GM19025 (cell line): ENCODE measurements at regions not wholly inside any gene's neighbourhood (a gene's known extent, or its start where the extent isn't known, plus 50 kb on each side); places are given as distances from the start of the nearest gene placed in this dataset.

Experiments used
- ATAC-seq: cut with Tn5 transposase; IDR thresholded peaks from one replicate; pipeline ENCODE4 v1.9.1; 2021; ENCODE audit warnings: mild to moderate bottlenecking, low read depth, moderate library complexity; ENCODE audit not compliant: unreplicated experiment

GRCh38 chr5:93186076-93186682, 394.8 kb downstream of the NR2F1-AS1 start:
- no peak for ATAC-seq

- no peak for ATAC-seq
Observed at GRCh38 chr5:93184041-93184440, 397.0 kb downstream of the NR2F1-AS1 start.

GRCh38 chr5:93179466-93179865, 401.6 kb downstream of the NR2F1-AS1 start:
- no peak for ATAC-seq

GRCh38 chr5:93174930-93175329, 406.1 kb downstream of the NR2F1-AS1 start:
- no peak for ATAC-seq

GRCh38 chr5:93165559-93165958, 415.5 kb downstream of the NR2F1-AS1 start:
- no peak for ATAC-seq

- no peak for ATAC-seq
Observed at GRCh38 chr5:93164690-93165089, 416.3 kb downstream of the NR2F1-AS1 start.

GRCh38 chr5:93163010-93163663, 417.9 kb downstream of the NR2F1-AS1 start:
- no peak for ATAC-seq

GRCh38 chr5:93161661-93162654, 419.1 kb downstream of the NR2F1-AS1 start:
- no peak for ATAC-seq

- ATAC-seq: no peak
Observed at GRCh38 chr5:93158841-93159240, 422.2 kb downstream of the NR2F1-AS1 start.

GRCh38 chr5:93156566-93156965, 424.5 kb downstream of the NR2F1-AS1 start:
- no peak for ATAC-seq

GRCh38 chr5:93154535-93154934, 426.5 kb downstream of the NR2F1-AS1 start:
- ATAC-seq: no peak

- no peak for ATAC-seq
Observed at GRCh38 chr5:93153461-93153860, 427.6 kb downstream of the NR2F1-AS1 start.

- no peak for ATAC-seq
Observed at GRCh38 chr5:93151896-93152295, 429.1 kb downstream of the NR2F1-AS1 start.

GRCh38 chr5:93151121-93151520, 429.9 kb downstream of the NR2F1-AS1 start:
- no peak for ATAC-seq

- ATAC-seq: no peak
Observed at GRCh38 chr5:93150311-93151012, 430.6 kb downstream of the NR2F1-AS1 start.

- no peak for ATAC-seq
Observed at GRCh38 chr5:93145767-93146166, 435.3 kb downstream of the NR2F1-AS1 start.

- no peak for ATAC-seq
Observed at GRCh38 chr5:93145019-93145418, 436.0 kb downstream of the NR2F1-AS1 start.

GRCh38 chr5:93141969-93142368, 439.1 kb downstream of the NR2F1-AS1 start:
- ATAC-seq: no peak

GRCh38 chr5:93130624-93131490, 450.2 kb downstream of the NR2F1-AS1 start:
- no peak for ATAC-seq

GRCh38 chr5:93126634-93127033, 454.4 kb downstream of the NR2F1-AS1 start:
- no peak for ATAC-seq
